ENCODE measurements at regions not wholly inside any gene's neighbourhood (a gene's known extent, or its start where the extent isn't known, plus 50 kb on each side); places are given as distances from the start of the nearest gene placed in this dataset.
"Not testable (repeated sequence)": the region's sequence is repeated elsewhere in the genome, so short reads cannot be mapped to it uniquely, and the experiment has no call there.

GRCh38 chr2:58377181-58377580 is 136.1 kb upstream of the FANCL start:
- no peak for DNase-seq (ENCODE audit: low read depth in 2 of 2)

GRCh38 chr2:58376592-58376991 is 135.5 kb upstream of the FANCL start:
- no peak for DNase-seq (ENCODE audit: low read depth in 2 of 2)

- DNase-seq (ENCODE audit: low read depth in 2 of 2): no peak
Observed at GRCh38 chr2:58369594-58369993, 128.5 kb upstream of the FANCL start.

- DNase-seq (ENCODE audit: low read depth in 2 of 2): no peak
Observed at GRCh38 chr2:58364098-58364497, 123.0 kb upstream of the FANCL start.

- DNase-seq (ENCODE audit: low read depth in 2 of 2): no peak
Observed at GRCh38 chr2:58358026-58358425, 116.9 kb upstream of the FANCL start.

GRCh38 chr2:58357521-58357920 is 116.4 kb upstream of the FANCL start:
- DNase-seq (ENCODE audit: low read depth in 2 of 2): no peak

GRCh38 chr2:58354230-58354629 is 113.1 kb upstream of the FANCL start:
- DNase-seq (ENCODE audit: low read depth in 2 of 2): no peak

- no peak for DNase-seq (ENCODE audit: low read depth in 2 of 2)
Observed at GRCh38 chr2:58350484-58350883, 109.4 kb upstream of the FANCL start.

GRCh38 chr2:58347810-58348209 is 106.7 kb upstream of the FANCL start:
- no peak for DNase-seq (ENCODE audit: low read depth in 2 of 2)

GRCh38 chr2:58341047-58341446 is 99.9 kb upstream of the FANCL start:
- no peak for DNase-seq (ENCODE audit: low read depth in 2 of 2)

GRCh38 chr2:58339548-58340243 is 98.6 kb upstream of the FANCL start:
- DNase-seq (ENCODE audit: low read depth in 2 of 2): no peak

GRCh38 chr2:58336416-58336815 is 95.3 kb upstream of the FANCL start:
- DNase-seq (ENCODE audit: low read depth in 2 of 2): no peak

GRCh38 chr2:58334414-58334813 is 93.3 kb upstream of the FANCL start:
- no peak for DNase-seq (ENCODE audit: low read depth in 2 of 2)

GRCh38 chr2:58325296-58325895 is 84.3 kb upstream of the FANCL start:
- DNase-seq (ENCODE audit: low read depth in 2 of 2): not testable (repeated sequence)

GRCh38 chr2:58319481-58319880 is 78.4 kb upstream of the FANCL start:
- no peak for DNase-seq (ENCODE audit: low read depth in 2 of 2)

- not testable (repeated sequence) for DNase-seq (ENCODE audit: low read depth in 2 of 2)
Observed at GRCh38 chr2:58318949-58319348, 77.8 kb upstream of the FANCL start.

- DNase-seq (ENCODE audit: low read depth in 2 of 2): no peak
Observed at GRCh38 chr2:58313926-58314325, 72.8 kb upstream of the FANCL start.

GRCh38 chr2:58308435-58308834 is 67.3 kb upstream of the FANCL start:
- DNase-seq (ENCODE audit: low read depth in 2 of 2): no peak

- no peak for DNase-seq (ENCODE audit: low read depth in 2 of 2)
Observed at GRCh38 chr2:58304843-58305242, 63.7 kb upstream of the FANCL start.

GRCh38 chr2:58299123-58299522 is 58.0 kb upstream of the FANCL start:
- DNase-seq (ENCODE audit: low read depth in 2 of 2): no peak

GRCh38 chr2:58293056-58293455 is 51.9 kb upstream of the FANCL start:
- DNase-seq (ENCODE audit: low read depth in 2 of 2): no peak

- no peak for DNase-seq (ENCODE audit: low read depth in 2 of 2)
Observed at GRCh38 chr2:58291726-58292438, 50.8 kb upstream of the FANCL start.

Data from fibroblast of skin of left quadriceps (primary cell).